HS-5 (cell line): ENCODE measurements at regions not wholly inside any gene's neighbourhood (a gene's known extent, or its start where the extent isn't known, plus 50 kb on each side); places are given as distances from the start of the nearest gene placed in this dataset.

Experiments
- DNase-seq: peaks from one replicate; pipeline ENCODE4 v3.0.0-alpha.2; 2012; ENCODE audit warnings: low read depth

DNA sequence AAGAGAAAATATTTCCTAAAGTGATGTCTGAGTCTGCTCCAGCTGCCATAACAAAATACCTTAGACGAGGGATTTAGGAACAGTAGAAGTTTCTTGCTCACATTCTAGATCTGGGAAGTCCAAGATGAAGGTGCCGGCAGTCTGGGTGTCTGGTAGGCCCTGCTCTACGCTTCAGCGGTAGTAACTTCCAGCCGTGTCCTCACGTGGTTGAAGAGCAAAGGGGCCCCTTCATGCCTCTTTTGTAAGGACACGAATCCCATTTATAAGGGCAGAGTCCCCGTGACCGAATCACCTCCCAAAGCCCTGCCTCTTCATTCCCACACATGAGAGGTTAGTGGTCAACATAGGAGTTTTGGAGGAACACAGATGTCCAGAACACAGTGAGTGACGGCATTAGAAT is 52.2 kb upstream of the INPP5A start:
- no peak for DNase-seq

DNA sequence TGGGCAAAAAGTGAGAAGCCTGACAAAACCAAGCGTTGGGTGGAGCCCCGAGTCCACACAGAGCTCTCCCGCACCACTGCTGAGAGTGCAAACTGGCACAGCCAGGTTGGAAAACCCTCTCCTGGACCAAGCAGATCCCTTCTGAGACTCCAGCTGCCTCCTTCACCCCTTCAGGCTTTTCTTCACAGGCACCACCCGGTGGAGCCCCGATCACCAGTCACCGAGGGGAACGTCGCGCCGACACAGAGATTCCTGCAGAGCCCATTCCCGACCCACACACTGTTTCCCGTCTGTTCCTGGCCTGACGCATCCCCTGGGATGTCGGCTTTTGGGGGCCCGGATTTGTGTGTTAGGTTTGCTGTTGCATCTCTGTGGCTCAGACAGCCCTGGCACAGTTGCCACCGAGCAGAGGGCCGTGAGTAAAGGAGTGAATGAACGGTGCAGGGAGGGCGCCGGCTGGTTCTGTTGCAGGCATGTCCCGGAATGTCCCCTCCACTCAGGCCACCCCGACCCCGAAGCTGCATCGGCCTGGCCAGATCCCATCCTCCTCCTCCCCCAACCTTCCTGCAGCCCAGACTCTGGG is 51.0 kb upstream of the INPP5A start:
- DNase-seq: no peak

DNA sequence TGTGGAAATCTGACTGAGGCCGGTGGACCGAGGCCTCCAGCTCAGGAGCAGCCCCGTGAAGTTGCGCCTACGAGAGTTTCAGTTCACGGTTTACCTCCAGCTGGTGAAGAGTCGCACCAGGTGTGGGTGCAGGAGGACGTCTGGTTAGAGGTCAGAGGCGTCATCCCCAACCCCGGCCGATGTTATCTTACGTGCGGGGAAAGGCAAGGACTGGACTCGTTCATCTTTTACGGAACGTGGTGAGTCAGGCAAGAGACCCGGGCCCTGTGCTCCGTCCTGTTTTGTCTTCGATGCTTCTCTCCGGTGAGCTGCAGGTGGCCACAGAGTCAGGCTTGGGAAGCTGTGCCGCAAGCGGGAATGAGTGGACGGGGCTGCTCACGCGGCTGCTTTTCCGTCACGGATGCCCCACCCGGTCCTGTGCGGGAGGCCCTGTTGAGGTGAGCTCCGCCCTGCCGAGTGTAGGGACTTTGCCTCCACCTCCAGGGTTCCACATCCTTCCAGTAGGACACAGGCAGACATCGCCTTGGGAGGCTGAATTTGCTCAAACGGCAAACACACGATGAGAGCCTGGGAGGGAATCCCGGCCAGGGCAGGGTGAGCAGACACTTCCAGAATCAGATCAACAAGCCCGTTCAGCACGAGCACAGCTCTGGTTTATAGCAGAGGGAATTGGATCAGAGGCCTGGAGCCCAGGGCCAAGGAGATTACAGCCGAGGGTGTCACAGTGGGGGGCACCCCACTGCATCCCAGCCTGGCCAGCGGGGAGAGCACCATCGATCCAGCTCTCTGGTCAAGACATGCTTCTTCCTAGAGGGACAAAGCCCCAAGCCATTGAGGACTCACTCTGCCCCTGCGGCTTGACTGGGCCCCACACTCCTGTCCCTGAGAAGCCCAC is 50.1 kb upstream of the INPP5A start:
- DNase-seq: no peak
